Activated T-helper 17 cell treated with anti-CD3 and anti-CD28 coated beads, Interleukin-2, amount 50 U/mL, for 72 hours (primary cell): ENCODE measurements at regions not wholly inside any gene's neighbourhood (a gene's known extent, or its start where the extent isn't known, plus 50 kb on each side); places are given as distances from the start of the nearest gene placed in this dataset.

ENCODE experiments used
- ATAC-seq: fragments of 150-1000 bp; cut with Tn5 transposase; replicated peaks from 2 replicates; pipeline ENCODE4 v1.10.0; 2021; ENCODE audit warnings: mild to moderate bottlenecking, moderate library complexity
- H3K27ac Mint-ChIP-seq: one replicate; pipeline ENCODE4 v1.8.0; 2022; ENCODE audit warnings: mixed read lengths
- H3K27me3 Mint-ChIP-seq: one replicate; pipeline ENCODE4 v1.8.0; 2022; ENCODE audit warnings: mixed read lengths
- H3K36me3 Mint-ChIP-seq: one replicate; pipeline ENCODE4 v1.8.0; 2022; ENCODE audit warnings: low read depth, mild to moderate bottlenecking, mixed read lengths
- H3K4me1 Mint-ChIP-seq: one replicate; pipeline ENCODE4 v1.8.0; 2022; ENCODE audit warnings: mixed read lengths
- H3K4me3 Mint-ChIP-seq: one replicate; pipeline ENCODE4 v1.8.0; 2022; ENCODE audit warnings: mild to moderate bottlenecking, mixed read lengths
- H3K9me3 Mint-ChIP-seq: one replicate; pipeline ENCODE4 v1.8.0; 2022; ENCODE audit warnings: mixed read lengths

DNA sequence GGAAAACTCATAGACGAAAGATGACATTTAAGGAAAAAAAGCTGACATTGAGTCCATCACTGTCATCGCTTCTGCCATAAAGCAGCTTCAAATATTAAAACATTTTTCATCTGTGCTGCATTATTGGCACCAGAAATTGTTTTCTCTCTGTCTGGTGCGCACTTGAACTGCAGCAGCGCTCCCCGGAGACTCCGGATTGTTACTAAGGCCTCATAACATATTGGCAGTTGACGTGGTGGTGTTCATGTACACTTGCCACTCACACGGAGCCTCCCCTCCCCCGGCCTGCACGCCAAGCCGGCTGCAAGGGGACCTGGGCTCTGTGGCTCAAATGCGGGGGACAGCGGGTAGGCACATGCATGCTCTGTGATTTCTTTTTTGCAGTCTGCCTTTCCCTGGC lies 203.2 kb downstream of the TSHZ3 start:
- Mint-ChIP-seq H3K9me3 (no peaks in the 10 kb centered on the region), H3K36me3 (no peaks in the 10 kb centered on the region), H3K27ac (no peak overlapping the region), H3K4me3 (no peak overlapping the region), H3K4me1 (no peaks in the 10 kb centered on the region), H3K27me3 (peaks cover 2% of the 10 kb centered on the region)
- ATAC-seq, result no peak

- Mint-ChIP-seq H3K27ac (no peak overlapping the region), H3K9me3 (no peaks in the 10 kb centered on the region), H3K27me3 (peaks cover 2% of the 10 kb centered on the region), H3K4me1 (no peaks in the 10 kb centered on the region), H3K4me3 (no peak overlapping the region), H3K36me3 (no peaks in the 10 kb centered on the region)
- ATAC-seq, result no peak
Measured at GRCh38 chr19:31145007-31145406, 204.2 kb downstream of the TSHZ3 start.

DNA sequence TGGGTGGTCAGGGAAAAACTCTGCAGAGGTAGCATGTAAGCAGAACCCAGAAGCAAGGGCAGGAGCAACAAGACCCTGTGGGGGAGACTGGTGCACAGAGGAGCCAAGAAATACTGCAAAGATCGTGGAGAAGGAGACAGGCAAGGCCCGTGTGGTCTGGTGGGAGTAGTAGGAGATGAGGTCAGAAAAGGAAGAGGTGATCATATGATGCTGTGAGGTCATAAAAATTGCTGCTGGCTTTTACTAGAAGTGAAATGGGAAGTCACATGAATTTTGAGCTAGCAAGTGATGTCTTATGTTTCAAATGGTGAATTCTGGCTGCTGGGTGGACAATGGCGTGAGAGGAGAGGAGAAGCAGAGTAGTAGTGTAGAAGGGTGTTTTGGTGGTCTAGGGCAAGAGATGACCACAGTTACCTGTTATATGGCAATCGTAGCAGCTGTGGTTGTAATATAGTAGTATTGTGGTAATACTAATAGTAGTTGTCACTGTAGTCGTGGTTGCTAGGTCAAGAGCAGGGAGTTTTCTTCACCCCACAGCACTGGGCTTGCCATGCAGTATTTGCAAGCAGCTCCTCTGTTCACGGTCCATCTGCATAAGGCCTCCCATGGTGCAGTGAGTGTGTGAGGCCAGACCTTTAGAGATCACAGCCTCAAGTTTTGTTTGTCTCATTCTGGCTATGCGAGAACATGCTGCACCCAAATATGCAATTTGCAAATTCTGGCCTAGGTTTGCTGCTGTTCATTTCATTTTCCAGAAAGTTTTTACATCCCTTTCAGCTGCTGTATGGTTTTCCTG lies 205.0 kb downstream of the TSHZ3 start:
- Mint-ChIP-seq H3K9me3 (no peaks in the 10 kb centered on the region), H3K4me3 (no peak overlapping the region), H3K27ac (no peak overlapping the region), H3K36me3 (no peaks in the 10 kb centered on the region), H3K27me3 (peaks cover 7% of the 10 kb centered on the region), H3K4me1 (peaks cover 4% of the 10 kb centered on the region)
- ATAC-seq, result no peak

DNA sequence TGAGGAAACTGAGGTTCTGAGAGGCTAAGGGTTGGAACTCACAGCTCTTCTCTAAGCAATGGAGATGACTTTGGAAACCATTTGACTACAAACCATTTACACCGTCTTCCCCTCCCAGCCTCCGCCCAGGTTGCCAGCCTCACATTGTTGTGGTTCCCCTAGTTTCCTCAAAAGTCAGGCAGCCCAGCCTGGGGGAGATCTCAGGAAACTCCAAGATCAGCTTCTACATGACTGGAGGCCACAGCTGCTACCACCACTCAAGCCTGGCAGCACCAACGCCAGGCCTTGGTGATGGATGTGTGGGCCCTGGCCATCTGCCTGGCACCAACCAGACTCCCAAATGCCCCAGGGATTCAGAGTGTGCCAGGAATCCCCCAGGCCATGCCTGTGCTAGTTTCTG lies 207.9 kb downstream of the TSHZ3 start:
- Mint-ChIP-seq H3K36me3 (no peaks in the 10 kb centered on the region), H3K27ac (peak overlapping the region; percentile 57), H3K4me1 (peaks cover 4% of the 10 kb centered on the region), H3K27me3 (peaks cover 7% of the 10 kb centered on the region), H3K4me3 (no peak overlapping the region), H3K9me3 (no peaks in the 10 kb centered on the region)
- no peak for ATAC-seq

DNA sequence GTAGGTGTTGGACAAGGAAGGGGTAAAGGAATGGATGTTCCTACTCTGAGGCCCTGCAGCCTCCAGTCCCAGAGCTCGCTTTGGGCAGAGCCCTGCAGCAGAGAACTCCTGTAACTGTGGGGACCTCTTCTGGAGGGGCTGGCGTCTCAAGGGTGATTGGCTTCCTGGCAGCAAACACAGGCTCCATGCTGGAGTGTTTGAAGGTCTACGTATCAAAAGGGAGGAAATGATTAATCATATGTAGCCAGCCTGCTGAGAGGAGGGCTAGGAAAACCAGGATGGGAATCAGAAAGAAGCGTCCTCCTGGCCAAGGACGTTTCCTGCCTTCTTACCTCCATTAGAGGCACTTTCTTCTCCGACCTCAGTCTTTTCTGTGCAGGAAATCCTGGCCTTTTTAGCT lies 208.5 kb downstream of the TSHZ3 start:
- H3K9me3 Mint-ChIP-seq, result no peaks in the 10 kb centered on the region
- no peak for ATAC-seq

DNA sequence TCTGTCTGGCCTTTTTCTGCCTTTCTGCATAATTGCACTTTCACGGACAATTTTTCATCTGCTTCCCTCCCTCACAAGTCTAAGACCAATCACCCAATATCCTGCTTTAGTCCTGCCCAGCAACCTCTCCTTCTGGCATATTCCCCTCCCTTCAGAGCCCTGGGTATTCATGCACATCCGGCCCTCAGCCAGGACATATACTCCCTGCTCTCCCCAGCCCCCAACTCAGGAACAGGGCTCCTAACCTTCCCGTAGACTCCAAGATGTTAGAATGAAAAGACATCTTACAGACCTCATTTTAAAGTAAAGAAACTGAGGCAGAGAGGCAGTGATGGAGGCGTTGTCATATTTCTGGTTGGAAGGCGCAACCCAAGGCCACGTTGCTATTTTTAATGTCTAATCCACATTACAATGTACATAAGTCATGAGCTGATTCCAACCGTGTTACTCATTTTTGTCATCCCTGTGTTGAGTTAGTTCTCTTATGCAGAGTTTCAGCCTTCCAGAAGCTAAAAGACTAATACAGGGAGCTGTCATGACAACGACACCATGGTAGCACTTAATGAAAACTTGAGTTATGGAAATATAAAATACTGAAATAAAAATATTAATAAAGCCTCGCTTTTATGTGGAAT lies 209.2 kb downstream of the TSHZ3 start:
- Mint-ChIP-seq H3K9me3 (no peaks in the 10 kb centered on the region), H3K36me3 (no peaks in the 10 kb centered on the region), H3K4me3 (no peak overlapping the region), H3K27me3 (peaks cover 7% of the 10 kb centered on the region), H3K27ac (no peak overlapping the region), H3K4me1 (peaks cover 4% of the 10 kb centered on the region)
- no peak for ATAC-seq

More for the DNA sequence above, 208.5 kb downstream of the TSHZ3 start:
- H3K4me3 Mint-ChIP-seq, result no peak overlapping the region
- H3K4me1 Mint-ChIP-seq, result peaks cover 4% of the 10 kb centered on the region
- H3K27me3 Mint-ChIP-seq, result peaks cover 7% of the 10 kb centered on the region
- H3K27ac Mint-ChIP-seq, result no peak overlapping the region
- H3K36me3 Mint-ChIP-seq, result no peaks in the 10 kb centered on the region

GRCh38 chr19:31138077-31138476 lies 211.2 kb downstream of the TSHZ3 start:
- Mint-ChIP-seq H3K27me3 (peaks cover 17% of the 10 kb centered on the region), H3K36me3 (no peaks in the 10 kb centered on the region), H3K9me3 (no peaks in the 10 kb centered on the region), H3K27ac (no peak overlapping the region), H3K4me3 (no peak overlapping the region), H3K4me1 (peaks cover 4% of the 10 kb centered on the region)
- ATAC-seq, result no peak

- no peak overlapping the region for H3K27ac Mint-ChIP-seq
- peaks cover 15% of the 10 kb centered on the region for H3K27me3 Mint-ChIP-seq
- ATAC-seq, result no peak
Measured at GRCh38 chr19:31135841-31136240, 213.4 kb downstream of the TSHZ3 start.

DNA sequence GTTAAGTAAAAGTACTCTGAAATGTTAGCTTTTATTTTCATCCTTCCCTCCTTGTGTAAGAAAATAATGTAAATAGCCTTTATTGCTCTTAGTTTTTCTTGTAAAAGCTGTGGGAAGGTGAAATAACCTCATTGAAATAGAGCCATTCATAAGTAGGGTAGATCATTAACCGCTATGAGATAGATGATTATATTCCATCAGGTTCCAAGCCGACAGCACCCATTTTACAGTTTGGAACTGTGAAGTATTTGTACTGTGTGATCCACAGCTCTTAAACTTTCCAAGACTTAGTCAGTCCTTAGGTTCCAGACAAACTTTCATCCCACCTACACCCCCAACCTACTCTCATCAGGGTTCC lies 216.5 kb downstream of the TSHZ3 start:
- Mint-ChIP-seq H3K36me3 (no peaks in the 10 kb centered on the region), H3K27ac (no peak overlapping the region), H3K4me1 (no peaks in the 10 kb centered on the region), H3K4me3 (no peak overlapping the region), H3K27me3 (peaks cover 10% of the 10 kb centered on the region), H3K9me3 (peaks cover 3% of the 10 kb centered on the region)
- ATAC-seq, result no peak

More at GRCh38 chr19:31135841-31136240, 213.4 kb downstream of the TSHZ3 start:
- Mint-ChIP-seq H3K4me1 (peaks cover 4% of the 10 kb centered on the region), H3K4me3 (no peak overlapping the region), H3K36me3 (no peaks in the 10 kb centered on the region), H3K9me3 (no peaks in the 10 kb centered on the region)

GRCh38 chr19:31128291-31128690 lies 220.9 kb downstream of the TSHZ3 start:
- Mint-ChIP-seq H3K4me3 (no peak overlapping the region), H3K27ac (no peak overlapping the region), H3K4me1 (peaks cover 4% of the 10 kb centered on the region), H3K9me3 (peaks cover 3% of the 10 kb centered on the region), H3K27me3 (no peaks in the 10 kb centered on the region), H3K36me3 (no peaks in the 10 kb centered on the region)
- no peak for ATAC-seq

DNA sequence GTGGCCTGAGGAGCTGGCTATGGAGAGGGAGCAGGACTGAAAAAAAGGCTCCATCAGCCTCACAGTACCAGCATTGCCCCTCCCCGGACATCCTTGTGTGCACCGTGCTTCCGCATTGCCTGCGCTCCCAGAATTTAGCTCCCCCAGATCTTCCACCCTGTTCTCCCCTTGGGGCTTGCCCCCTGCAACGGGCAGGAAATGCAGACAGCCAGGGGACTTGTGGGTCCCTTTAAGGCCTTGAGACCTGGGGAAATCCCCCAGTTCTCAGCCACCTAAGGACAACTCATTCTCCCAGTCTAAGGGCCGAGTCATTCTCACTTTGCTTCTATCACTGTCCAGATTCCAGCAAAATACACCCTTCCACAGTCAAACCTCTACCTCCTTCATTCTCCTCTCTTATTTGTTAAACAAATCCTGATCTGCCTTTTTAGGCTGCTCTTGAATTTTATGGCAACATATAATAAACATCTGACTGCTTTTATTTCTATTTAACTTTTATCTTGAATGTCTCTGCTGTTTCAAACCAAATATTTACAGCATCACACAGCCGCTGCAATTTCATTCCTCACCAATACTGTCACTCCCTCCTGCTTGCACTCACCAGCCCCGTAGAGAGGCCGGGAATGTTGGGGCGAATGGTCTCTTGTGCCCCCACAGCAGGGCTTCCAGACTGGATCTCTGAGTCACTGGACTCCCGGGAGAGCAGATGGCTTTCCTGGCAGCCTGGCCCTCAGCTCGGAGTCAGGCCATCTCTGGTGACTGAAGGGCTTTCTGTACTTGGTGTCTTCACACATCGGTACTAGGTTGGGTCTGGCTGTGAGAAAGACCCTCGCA lies 221.9 kb downstream of the TSHZ3 start:
- ATAC-seq, result peak; percentile 57
- Mint-ChIP-seq H3K9me3 (peaks cover 3% of the 10 kb centered on the region), H3K27me3 (no peaks in the 10 kb centered on the region), H3K4me1 (peaks cover 4% of the 10 kb centered on the region), H3K4me3 (no peak overlapping the region), H3K27ac (peak overlapping the region; percentile 48), H3K36me3 (no peaks in the 10 kb centered on the region)

GRCh38 chr19:31126236-31126635 lies 223.0 kb downstream of the TSHZ3 start:
- Mint-ChIP-seq H3K27ac (no peak overlapping the region), H3K27me3 (no peaks in the 10 kb centered on the region), H3K4me3 (no peak overlapping the region), H3K9me3 (peaks cover 3% of the 10 kb centered on the region), H3K36me3 (no peaks in the 10 kb centered on the region), H3K4me1 (peaks cover 4% of the 10 kb centered on the region)
- no peak for ATAC-seq

DNA sequence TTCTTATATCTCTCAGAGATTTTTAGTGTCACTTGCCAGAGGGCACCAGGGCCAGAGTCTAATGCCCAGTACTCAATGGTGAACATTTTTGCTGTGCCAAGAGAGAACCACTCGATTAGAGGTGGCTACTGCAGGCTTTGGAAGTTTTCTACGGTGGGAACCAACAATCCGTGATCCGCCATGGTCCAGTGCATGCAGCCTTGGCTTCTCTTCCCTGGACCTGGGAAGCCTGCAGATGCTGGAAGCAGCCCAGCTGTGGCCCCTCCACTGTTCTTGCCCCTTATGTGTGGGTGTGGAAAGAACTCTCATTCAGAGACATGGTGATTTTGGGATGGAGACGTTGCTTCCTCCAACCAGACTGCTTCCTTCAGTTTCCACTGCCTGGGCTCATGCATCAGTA lies 224.2 kb downstream of the TSHZ3 start:
- no peak overlapping the region for H3K4me3 Mint-ChIP-seq
- H3K27me3 Mint-ChIP-seq, result no peaks in the 10 kb centered on the region
- peaks cover 3% of the 10 kb centered on the region for H3K9me3 Mint-ChIP-seq

DNA sequence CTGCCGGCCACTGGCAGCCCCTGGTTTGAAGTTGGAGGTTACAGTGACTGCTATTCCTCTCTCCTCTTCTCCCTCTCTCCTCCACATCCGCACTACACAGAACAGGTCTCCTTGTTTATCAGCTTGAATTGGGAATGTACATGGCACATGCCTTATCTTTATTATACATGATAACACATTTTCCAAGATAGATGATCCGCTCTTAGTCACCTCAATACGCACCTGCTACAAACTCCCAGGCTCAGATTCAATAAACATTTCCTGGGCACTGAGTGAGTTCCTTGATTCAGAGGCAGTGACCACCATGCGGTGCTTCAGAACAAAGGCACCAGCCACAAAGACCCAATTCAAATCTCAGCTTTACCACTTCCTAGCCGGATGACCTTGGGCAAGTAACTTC lies 227.7 kb downstream of the TSHZ3 start:
- Mint-ChIP-seq H3K27me3 (no peaks in the 10 kb centered on the region), H3K4me3 (no peak overlapping the region), H3K36me3 (no peaks in the 10 kb centered on the region), H3K27ac (no peak overlapping the region), H3K4me1 (no peaks in the 10 kb centered on the region), H3K9me3 (no peaks in the 10 kb centered on the region)
- ATAC-seq, result no peak

More for the DNA sequence above, 224.2 kb downstream of the TSHZ3 start:
- Mint-ChIP-seq H3K36me3 (no peaks in the 10 kb centered on the region), H3K27ac (no peak overlapping the region), H3K4me1 (peaks cover 4% of the 10 kb centered on the region)
- no peak for ATAC-seq

DNA sequence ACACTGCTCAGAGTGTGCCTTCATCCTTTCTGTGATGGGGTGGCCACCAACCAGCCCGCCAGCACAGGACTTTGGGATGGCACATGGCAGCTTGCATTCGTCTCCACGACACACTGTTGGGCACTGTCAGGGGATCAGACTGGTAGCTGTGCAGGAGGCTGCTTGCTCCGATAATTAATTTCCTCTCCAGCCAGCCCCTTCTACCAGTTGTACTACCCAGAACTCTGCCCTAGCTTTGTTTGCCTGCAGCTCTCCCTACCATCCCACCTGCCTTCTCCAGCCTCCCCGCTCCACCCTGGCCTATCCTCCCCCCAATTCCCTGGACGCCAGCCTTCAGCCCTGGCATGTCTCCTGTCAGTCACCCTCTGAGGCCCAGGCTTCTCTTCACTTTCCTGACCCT lies 228.3 kb downstream of the TSHZ3 start:
- Mint-ChIP-seq H3K36me3 (no peaks in the 10 kb centered on the region), H3K9me3 (no peaks in the 10 kb centered on the region), H3K27ac (no peak overlapping the region), H3K4me1 (no peaks in the 10 kb centered on the region), H3K4me3 (no peak overlapping the region), H3K27me3 (no peaks in the 10 kb centered on the region)
- no peak for ATAC-seq
